ENCODE measurements at regions not wholly inside any gene's neighbourhood (a gene's known extent, or its start where the extent isn't known, plus 50 kb on each side); places are given as distances from the start of the nearest gene placed in this dataset.

DNA sequence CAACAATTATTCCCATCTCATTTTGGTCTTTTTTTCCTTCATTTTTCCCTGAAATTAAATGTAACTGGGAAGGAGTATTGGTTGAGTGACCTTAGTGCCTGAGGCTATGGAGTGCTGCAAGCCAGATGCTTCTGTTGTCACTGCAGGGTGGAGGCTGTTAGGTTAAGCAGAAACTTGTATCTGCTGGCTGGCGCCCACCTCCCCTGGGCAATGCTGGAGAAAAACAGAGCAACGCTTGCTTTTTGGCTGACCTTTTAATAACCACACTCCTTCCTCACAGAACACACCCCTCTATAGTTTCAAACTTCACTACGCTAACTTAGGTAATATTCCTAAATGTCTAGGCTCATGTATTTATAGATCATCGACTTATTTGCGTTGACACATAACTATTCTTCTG, 583.5 kb upstream of the NOVA1 start:
- ATAC-seq = no peak
- Histone ChIP-seq H3K9me3 (no peaks in the 10 kb centered on the region), H3K36me3 (no peaks in the 10 kb centered on the region), H3K27me3 (no peaks in the 10 kb centered on the region), H3K4me3 (no peak overlapping the region), H3K27ac (no peak overlapping the region), H3K4me1 (no peaks in the 10 kb centered on the region)
- 68 to 87% methylated on average over 5 of the region's 5 CpGs for WGBS, 2 donors (ENCODE audit: low coverage in 1 of 2)
- TF ChIP-seq, protein P1, sequence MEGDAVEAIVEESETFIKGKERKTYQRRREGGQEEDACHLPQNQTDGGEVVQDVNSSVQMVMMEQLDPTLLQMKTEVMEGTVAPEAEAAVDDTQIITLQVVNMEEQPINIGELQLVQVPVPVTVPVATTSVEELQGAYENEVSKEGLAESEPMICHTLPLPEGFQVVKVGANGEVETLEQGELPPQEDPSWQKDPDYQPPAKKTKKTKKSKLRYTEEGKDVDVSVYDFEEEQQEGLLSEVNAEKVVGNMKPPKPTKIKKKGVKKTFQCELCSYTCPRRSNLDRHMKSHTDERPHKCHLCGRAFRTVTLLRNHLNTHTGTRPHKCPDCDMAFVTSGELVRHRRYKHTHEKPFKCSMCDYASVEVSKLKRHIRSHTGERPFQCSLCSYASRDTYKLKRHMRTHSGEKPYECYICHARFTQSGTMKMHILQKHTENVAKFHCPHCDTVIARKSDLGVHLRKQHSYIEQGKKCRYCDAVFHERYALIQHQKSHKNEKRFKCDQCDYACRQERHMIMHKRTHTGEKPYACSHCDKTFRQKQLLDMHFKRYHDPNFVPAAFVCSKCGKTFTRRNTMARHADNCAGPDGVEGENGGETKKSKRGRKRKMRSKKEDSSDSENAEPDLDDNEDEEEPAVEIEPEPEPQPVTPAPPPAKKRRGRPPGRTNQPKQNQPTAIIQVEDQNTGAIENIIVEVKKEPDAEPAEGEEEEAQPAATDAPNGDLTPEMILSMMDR (IDR thresholded peaks at IDR 0.05) = no peak
- TF ChIP-seq POLR2A (IDR thresholded peaks at IDR 0.05) (no peak), EP300 (IDR thresholded peaks at IDR 0.05) (no peak), POLR2AphosphoS5 (IDR thresholded peaks at IDR 0.05) (no peak)

DNA sequence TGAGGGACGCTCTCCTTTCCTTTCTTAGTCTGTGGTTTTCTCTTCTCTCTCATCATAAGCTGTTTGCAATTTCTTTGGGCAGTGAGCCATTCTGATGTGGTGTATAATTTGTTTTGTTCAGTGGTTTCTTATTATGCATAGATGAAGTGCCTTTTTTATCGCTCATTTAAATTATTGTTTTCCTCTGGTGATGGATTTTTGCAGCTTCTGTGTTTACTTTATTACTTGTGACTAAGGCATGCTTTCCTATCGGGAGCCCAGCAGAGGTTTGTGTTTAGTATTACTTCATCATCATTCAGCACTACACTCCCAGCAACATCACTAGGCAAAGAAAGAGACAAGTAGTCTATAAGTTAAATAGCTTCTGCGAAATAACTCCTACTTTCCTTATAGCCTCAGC, 586.6 kb upstream of the NOVA1 start:
- ATAC-seq = no peak

GRCh38 chr14:27186048-27186447, 588.2 kb upstream of the NOVA1 start:
- 92 to 93% methylated on average over 1 of the region's 1 CpG for WGBS, 2 donors (ENCODE audit: low coverage in 1 of 2)
- no peak overlapping the region for H3K27ac ChIP-seq
- no peaks in the 10 kb centered on the region for H3K27me3 ChIP-seq
- no peaks in the 10 kb centered on the region for H3K9me3 ChIP-seq
- H3K4me3 ChIP-seq = no peak overlapping the region
- H3K36me3 ChIP-seq = no peaks in the 10 kb centered on the region
- no peak for ATAC-seq
- H3K4me1 ChIP-seq = no peaks in the 10 kb centered on the region
- TF ChIP-seq POLR2AphosphoS5 (IDR thresholded peaks at IDR 0.05) (no peak), POLR2A (IDR thresholded peaks at IDR 0.05) (no peak), EP300 (IDR thresholded peaks at IDR 0.05) (no peak)
- TF ChIP-seq, protein P1 (IDR thresholded peaks at IDR 0.05) = no peak

More for the DNA sequence above, 586.6 kb upstream of the NOVA1 start:
- WGBS, 2 donors (ENCODE audit: low coverage in 1 of 2) = 58 to 64% methylated on average over 4 of the region's 4 CpGs
- TF ChIP-seq, protein P1 (IDR thresholded peaks at IDR 0.05) = no peak
- TF ChIP-seq POLR2AphosphoS5 (IDR thresholded peaks at IDR 0.05) (no peak), EP300 (IDR thresholded peaks at IDR 0.05) (no peak), POLR2A (IDR thresholded peaks at IDR 0.05) (no peak)
- no peaks in the 10 kb centered on the region for H3K4me1 ChIP-seq
- no peaks in the 10 kb centered on the region for H3K36me3 ChIP-seq
- H3K4me3 ChIP-seq = no peak overlapping the region
- no peaks in the 10 kb centered on the region for H3K27me3 ChIP-seq
- H3K27ac ChIP-seq = no peak overlapping the region
- no peaks in the 10 kb centered on the region for H3K9me3 ChIP-seq

DNA sequence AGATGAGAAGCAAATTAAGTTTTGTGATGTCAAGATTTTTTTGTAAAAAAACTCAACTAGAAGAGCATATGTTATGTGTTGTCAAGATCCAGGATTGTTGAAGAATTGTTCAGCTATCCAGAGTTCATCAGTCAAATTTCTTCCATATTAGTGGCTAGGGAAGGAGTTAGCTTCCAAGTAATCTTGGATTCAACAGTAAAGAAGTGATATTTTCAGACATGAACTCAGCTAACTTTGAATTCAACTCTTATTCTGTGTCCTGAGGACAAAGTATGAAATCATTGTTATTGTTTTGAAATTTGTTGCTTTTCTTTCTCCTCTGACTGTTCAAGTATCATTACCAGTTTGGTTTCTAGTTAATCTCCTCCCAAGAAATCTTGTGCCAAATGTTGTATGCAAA, 589.3 kb upstream of the NOVA1 start:
- H3K27me3 ChIP-seq = no peaks in the 10 kb centered on the region
- H3K4me3 ChIP-seq = no peak overlapping the region
- H3K9me3 ChIP-seq = no peaks in the 10 kb centered on the region
- H3K4me1 ChIP-seq = no peaks in the 10 kb centered on the region
- ATAC-seq = no peak
- no peak overlapping the region for H3K27ac ChIP-seq
- TF ChIP-seq POLR2AphosphoS5 (IDR thresholded peaks at IDR 0.05) = no peak
- no peak for TF ChIP-seq EP300 (IDR thresholded peaks at IDR 0.05)
- TF ChIP-seq, protein P1 (IDR thresholded peaks at IDR 0.05) = no peak
- TF ChIP-seq POLR2A (IDR thresholded peaks at IDR 0.05) = no peak
- no peaks in the 10 kb centered on the region for H3K36me3 ChIP-seq

- Histone ChIP-seq H3K27me3 (no peaks in the 10 kb centered on the region), H3K36me3 (no peaks in the 10 kb centered on the region), H3K4me3 (no peak overlapping the region), H3K4me1 (no peaks in the 10 kb centered on the region), H3K27ac (no peak overlapping the region), H3K9me3 (no peaks in the 10 kb centered on the region)
- ATAC-seq = no peak
- 0 to 45% methylated on average over 1 of the region's 1 CpG for WGBS, 2 donors (ENCODE audit: low coverage in 1 of 2)
- TF ChIP-seq, protein P1 (IDR thresholded peaks at IDR 0.05) = no peak
These were observed 592.5 kb upstream of the NOVA1 start for GRCh38 chr14:27190296-27190695.

All from gastroesophageal sphincter (tissue), 4 donors.